Urinary bladder (tissue), 3 donors: ENCODE measurements at regions not wholly inside any gene's neighbourhood (a gene's known extent, or its start where the extent isn't known, plus 50 kb on each side); places are given as distances from the start of the nearest gene placed in this dataset.

Experiments
- DNase-seq: peaks from one replicate; pipeline ENCODE4 v3.0.0-alpha.2; 2015; ENCODE audit errors: extremely low spot score
- H3K27ac ChIP-seq: one replicate; pipeline ENCODE4 v1.5.1; 2013; ENCODE audit warnings: low read depth, mild to moderate bottlenecking, moderate library complexity
- H3K36me3 ChIP-seq: one replicate; pipeline ENCODE4 v1.6.1; 2013; ENCODE audit warnings: mild to moderate bottlenecking, moderate library complexity; ENCODE audit not compliant: insufficient read depth
- H3K4me1 ChIP-seq: one replicate; pipeline ENCODE4 v1.6.1; 2013; ENCODE audit warnings: mild to moderate bottlenecking, moderate library complexity; ENCODE audit not compliant: insufficient read depth
- H3K4me3 ChIP-seq: one replicate; pipeline ENCODE4 v1.5.1; 2013; ENCODE audit warnings: low read depth, low read length
- WGBS: extraction: QIAGEN DNeasy Blood & Tissue Kit; methylation state at CpG from one replicate; pipeline ENCODE4 v1.1.7; 2013; 5-methylcytosine and 5-hydroxymethylcytosine counted together
- donor health status: healthy with polysubstance abuse.
- donor health status: healthy.

DNA sequence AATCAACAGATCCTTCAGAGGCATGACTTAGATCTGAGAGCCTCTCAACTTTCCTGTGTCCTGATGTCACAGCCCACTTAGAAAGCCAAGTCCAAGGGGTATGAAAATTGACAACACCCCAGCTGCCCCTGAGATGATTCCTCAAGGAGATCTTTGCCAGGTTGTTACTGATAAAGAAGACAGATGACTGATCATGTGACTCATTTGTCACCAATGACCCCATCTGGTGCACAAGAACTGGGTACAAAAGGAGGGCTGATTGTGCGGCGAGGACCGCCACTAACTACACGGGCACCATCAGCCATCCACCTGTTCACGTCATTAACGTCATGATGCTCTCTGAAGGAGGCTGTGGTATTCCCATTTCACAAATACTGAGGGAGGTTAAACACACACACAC is 583.2 kb upstream of the KLF4 start:
- peaks cover 1% of the 10 kb centered on the region for H3K36me3 ChIP-seq
- DNase-seq = no peak
- 98% methylated on average over 6 of the region's 6 CpGs for WGBS
- H3K4me3 ChIP-seq = no peak overlapping the region
- no peak overlapping the region for H3K27ac ChIP-seq
- no peaks in the 10 kb centered on the region for H3K4me1 ChIP-seq

DNA sequence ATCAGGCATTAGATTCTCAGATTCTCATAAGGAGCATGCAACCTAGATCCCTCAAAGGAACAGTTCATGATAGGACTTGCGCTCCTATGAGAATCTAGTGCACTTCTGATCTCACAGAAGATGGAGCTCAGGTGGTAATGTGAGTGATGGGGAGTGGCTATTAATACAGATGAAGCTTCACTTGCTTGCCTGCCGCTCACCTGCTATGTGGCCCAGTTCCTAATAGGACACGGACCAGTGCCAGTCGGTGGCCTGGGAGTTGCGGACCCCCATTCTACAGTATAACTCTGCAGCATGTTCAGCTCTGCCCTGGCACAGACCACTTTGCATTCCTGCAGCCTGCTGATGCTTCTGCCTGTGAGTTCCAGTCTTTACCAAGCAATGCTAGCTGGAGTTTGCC is 581.3 kb upstream of the KLF4 start:
- H3K36me3 ChIP-seq = peaks cover 1% of the 10 kb centered on the region
- DNase-seq = no peak
- 98% methylated on average over 5 of the region's 5 CpGs for WGBS

DNA sequence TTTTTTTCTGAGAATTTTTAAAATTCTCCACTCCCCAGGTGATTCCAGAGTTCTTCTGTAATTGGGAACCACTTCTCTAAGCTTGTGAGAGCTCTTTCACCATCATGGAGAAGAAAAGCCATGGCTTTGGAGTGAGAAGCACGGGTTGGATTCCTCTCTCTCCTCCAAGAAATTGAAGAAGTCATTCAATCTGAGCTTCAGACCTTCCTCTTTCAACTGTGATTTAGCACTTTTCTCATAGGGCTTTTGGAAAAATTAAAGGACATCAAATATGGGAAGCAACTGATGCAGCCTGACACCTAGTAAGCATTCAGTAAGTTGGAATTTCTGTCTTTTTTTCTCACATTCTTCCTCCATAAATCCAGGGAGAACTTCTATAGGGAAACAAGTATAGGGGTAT is 580.4 kb upstream of the KLF4 start:
- no peaks in the 10 kb centered on the region for H3K4me1 ChIP-seq
- H3K4me3 ChIP-seq = no peak overlapping the region
- no peak overlapping the region for H3K27ac ChIP-seq
- 91% methylated on average over 1 of the region's 1 CpG for WGBS
- no peak for DNase-seq
- H3K36me3 ChIP-seq = peaks cover 1% of the 10 kb centered on the region

More for the DNA sequence above, 581.3 kb upstream of the KLF4 start:
- Histone ChIP-seq H3K27ac (no peak overlapping the region), H3K4me3 (no peak overlapping the region), H3K4me1 (no peaks in the 10 kb centered on the region)

- no peaks in the 10 kb centered on the region for H3K4me1 ChIP-seq
- H3K4me3 ChIP-seq = no peak overlapping the region
- DNase-seq = no peak
- no peak overlapping the region for H3K27ac ChIP-seq
- 97% methylated on average over 8 of the region's 8 CpGs for WGBS
- H3K36me3 ChIP-seq = peaks cover 1% of the 10 kb centered on the region
These were observed 573.1 kb upstream of the KLF4 start for GRCh38 chr9:108062680-108063079.

DNA sequence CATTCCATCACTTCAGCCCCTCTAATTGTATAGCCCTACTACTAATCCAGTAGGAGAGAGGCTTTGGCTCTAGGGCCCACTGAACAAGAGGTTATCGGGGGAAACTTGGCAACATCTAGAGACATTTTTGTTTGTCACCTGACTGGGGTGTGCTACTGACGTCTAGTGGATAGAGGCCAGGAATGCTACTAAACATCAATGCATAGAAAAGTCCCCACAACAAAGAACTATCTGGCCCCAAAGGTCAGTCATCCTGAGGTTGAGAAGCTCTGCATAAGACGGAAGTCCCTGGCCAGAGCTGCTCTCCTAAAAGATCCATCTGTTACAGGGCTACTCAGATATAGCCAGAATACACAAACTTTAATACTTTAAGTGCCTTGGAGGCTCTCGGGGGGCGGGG is 570.6 kb upstream of the KLF4 start:
- H3K4me1 ChIP-seq = no peaks in the 10 kb centered on the region
- H3K4me3 ChIP-seq = no peak overlapping the region
- H3K27ac ChIP-seq = no peak overlapping the region
- H3K36me3 ChIP-seq = peaks cover 1% of the 10 kb centered on the region
- DNase-seq = no peak
- 52% methylated on average over 5 of the region's 5 CpGs for WGBS

DNA sequence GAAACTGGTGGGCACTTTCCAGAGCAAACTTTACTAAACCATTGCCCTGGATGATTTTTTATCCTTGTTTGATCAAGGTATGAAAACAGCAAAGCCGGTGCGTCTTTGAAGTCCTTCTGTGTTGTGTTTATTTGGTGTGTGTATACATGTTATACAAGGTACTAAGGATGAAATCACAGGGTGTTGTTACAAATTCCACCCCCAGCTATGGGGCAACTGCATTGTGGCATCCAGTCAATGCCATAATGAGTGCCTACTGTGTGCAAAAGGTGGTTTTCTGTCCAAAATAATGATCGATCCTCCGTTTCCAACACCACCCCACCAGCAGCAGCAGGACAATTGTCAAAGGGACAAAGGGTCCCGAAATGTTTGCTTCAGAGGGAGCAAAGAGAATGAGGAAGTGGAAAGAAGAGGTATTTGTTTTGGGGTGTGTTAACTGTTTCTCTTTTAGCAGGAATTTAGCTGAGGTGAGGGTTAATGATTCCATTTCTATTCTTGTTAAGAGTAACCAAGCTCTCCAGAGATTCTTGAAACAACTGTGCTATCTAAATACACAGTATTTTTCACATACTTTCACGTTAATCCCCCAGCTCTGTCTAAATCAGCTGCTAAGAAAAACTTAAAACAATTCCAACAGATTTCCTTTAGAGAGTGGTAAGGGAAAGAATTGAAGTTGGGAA is 568.7 kb upstream of the KLF4 start:
- DNase-seq = no peak
- Histone ChIP-seq H3K4me1 (no peaks in the 10 kb centered on the region), H3K36me3 (no peaks in the 10 kb centered on the region), H3K27ac (no peak overlapping the region), H3K4me3 (no peak overlapping the region)
- WGBS = 63% methylated on average over 6 of the region's 6 CpGs

DNA sequence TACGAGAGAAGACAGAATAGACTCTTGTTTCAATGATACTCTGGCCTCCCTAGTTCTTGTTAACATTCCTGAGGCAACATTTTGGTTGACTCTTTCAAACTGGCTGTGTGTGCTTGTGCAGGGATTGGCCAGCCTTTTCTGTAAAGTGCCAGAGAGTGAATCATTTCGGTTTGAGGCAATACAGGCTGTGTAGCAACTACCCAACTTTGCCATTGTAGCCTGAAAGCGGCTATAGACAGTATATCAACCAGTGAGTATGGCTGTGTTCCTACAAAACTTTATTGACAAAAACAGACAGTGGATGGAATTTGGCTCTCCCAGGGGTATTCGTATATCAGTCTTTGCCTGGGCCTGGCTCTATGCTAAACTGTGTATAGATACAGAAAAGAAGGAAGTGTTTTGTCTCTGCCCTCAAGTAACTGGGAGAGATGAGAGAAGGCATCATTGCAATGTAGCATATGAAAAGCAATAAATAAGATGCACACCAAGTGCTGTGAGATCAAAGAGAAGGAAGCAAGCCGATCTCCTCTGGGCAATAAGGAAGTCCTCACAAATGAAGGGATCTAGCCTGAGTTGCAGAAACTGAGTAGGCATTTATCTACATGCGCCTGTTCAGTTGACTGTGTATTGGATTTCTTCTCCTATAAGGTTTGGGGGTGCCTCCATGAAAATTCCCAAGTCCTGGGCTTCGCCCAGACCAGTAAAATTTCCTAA is 568.0 kb upstream of the KLF4 start:
- H3K4me1 ChIP-seq = no peaks in the 10 kb centered on the region
- H3K4me3 ChIP-seq = no peak overlapping the region
- WGBS = 42% methylated on average over 7 of the region's 7 CpGs
- no peak overlapping the region for H3K27ac ChIP-seq
- no peaks in the 10 kb centered on the region for H3K36me3 ChIP-seq
- peak; percentile 83 for DNase-seq

DNA sequence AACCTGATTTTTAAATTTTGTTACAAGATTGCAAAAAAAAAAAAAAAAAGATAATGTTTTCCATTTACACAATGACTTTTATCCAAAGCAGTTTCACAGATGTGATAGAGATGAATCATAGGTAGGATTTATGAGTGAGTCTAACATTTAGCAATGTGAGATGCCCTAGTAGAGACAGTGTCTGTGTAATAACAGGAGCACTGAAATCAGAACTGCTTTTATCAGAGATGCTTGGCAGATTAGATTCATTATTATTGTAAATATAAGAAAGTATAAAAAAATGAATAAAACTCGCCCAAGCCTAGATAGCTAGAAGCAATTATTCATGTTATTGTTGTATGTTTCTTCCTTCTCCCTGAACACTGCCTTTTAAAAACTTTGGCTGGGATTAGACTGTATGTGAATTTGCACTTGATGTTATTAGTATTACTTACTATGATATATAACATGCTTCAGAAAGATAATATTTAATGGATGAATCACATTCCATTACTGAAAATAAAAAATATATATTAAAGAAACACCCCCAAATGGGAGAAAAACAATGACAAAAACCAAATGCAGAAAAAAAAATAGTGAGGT is 567.3 kb upstream of the KLF4 start:
- 13% methylated on average over 1 of the region's 1 CpG for WGBS
- Histone ChIP-seq H3K4me1 (no peaks in the 10 kb centered on the region), H3K4me3 (no peak overlapping the region), H3K27ac (no peak overlapping the region), H3K36me3 (no peaks in the 10 kb centered on the region)
- DNase-seq = peak; percentile 40

DNA sequence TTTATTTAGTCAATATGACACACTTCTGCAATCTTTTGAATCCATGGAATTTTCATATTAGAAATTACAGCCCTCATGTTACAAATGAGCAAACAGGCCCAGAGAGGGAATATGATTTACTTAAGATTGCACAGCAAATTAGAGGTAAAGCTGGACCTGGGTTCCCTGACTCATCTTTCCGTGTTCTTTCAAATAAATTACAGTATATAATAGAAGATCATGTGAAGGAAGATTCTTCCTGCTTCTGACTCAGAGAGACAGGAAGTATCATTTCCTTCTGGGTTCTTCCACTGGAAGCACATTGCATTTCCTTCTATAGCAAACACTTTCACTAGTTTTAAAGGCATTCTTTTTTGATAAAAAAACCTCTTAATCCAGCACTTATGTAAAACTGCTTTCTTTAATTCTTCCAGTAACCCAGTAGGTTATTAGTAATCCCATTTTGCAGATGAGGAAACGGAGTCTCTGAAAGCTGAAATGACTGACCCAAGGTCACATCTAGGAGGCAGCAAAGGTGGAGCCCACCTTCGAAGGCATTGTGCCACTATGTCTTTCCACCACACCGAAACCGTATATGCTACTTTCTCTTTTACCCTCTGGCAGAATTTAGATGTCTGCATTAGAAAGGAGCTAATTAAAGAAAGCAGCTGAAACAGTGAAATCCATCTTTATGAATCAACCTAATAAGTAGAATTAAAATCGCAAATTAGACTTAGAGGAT is 566.7 kb upstream of the KLF4 start:
- WGBS = 54% methylated on average over 6 of the region's 6 CpGs
- no peak overlapping the region for H3K27ac ChIP-seq
- no peaks in the 10 kb centered on the region for H3K36me3 ChIP-seq
- DNase-seq = no peak
- no peak overlapping the region for H3K4me3 ChIP-seq
- no peaks in the 10 kb centered on the region for H3K4me1 ChIP-seq

- no peak for DNase-seq
- H3K27ac ChIP-seq = no peak overlapping the region
- no peaks in the 10 kb centered on the region for H3K4me1 ChIP-seq
- 42% methylated on average over 3 of the region's 3 CpGs for WGBS
- H3K36me3 ChIP-seq = no peaks in the 10 kb centered on the region
- no peak overlapping the region for H3K4me3 ChIP-seq
These were observed 564.6 kb upstream of the KLF4 start for GRCh38 chr9:108054131-108054630.

DNA sequence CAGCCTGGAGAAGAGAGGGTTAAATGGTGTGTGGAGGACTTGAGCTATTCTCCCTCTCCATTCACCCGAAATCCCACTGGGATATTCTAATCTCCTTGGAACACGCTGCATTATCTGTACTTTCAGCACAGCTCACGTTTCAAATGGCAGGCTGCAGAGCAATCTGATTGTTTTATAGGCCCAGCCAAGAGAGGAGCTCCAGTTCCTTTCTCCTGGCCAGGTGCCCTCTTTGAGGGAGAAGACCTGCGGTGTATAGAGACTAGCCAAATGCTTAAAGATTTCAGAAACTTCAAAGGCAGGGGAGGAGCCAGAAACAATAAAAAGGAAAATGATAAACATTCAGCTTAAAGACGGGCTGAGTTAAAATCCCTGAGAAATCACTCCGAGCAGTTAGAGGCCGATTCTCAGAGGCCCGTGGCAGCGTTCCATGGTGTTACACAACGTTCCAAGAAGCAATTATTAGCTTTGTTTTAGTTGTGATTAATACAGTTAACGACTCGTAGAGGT is 564.0 kb upstream of the KLF4 start:
- Histone ChIP-seq H3K36me3 (no peaks in the 10 kb centered on the region), H3K4me3 (no peak overlapping the region), H3K4me1 (no peaks in the 10 kb centered on the region), H3K27ac (no peak overlapping the region)
- peak; percentile 91 for DNase-seq
- 17% methylated on average over 12 of the region's 12 CpGs for WGBS

DNA sequence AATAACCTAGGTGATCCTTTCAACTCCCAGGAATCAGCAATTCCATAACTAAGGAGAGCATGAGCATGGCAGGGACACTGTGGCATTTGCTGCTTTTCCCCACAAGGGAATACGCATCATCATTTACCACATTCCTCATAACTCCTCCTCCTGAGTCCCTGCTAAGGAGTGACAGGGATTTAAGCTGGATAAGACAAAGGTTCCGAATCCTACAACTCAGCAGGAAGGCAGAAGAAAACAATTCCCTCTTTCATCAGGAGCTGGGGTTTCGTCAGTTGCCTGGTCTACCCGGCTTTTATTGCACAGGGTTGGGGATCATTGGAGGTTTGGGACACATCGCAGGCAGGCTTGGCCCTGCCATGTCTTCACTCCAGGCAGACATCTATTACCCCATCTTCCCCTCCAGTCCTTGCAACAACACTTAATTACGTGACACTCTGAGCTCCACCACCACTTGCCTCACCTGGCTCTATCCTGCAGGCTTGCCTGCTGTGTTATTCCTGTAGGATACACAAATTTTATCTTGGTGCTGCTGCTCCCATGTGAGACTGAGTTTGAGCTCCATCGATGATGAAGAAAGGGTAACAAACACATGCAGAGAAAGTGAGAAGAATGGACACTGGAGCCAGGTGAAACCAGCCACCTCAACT is 563.0 kb upstream of the KLF4 start:
- H3K27ac ChIP-seq = no peak overlapping the region
- no peak overlapping the region for H3K4me3 ChIP-seq
- H3K36me3 ChIP-seq = no peaks in the 10 kb centered on the region
- 95% methylated on average over 7 of the region's 7 CpGs for WGBS
- DNase-seq = no peak
- H3K4me1 ChIP-seq = no peaks in the 10 kb centered on the region

- DNase-seq = no peak
- no peaks in the 10 kb centered on the region for H3K4me1 ChIP-seq
- 73% methylated on average over 4 of the region's 4 CpGs for WGBS
- no peak overlapping the region for H3K4me3 ChIP-seq
- no peaks in the 10 kb centered on the region for H3K36me3 ChIP-seq
- H3K27ac ChIP-seq = no peak overlapping the region
These were observed 561.3 kb upstream of the KLF4 start for GRCh38 chr9:108050894-108051293.
